Type B pancreatic cell (in vitro differentiated cells): ENCODE measurements at regions not wholly inside any gene's neighbourhood (a gene's known extent, or its start where the extent isn't known, plus 50 kb on each side); places are given as distances from the start of the nearest gene placed in this dataset.

Source experiments
- DNase-seq: peaks from one replicate; pipeline ENCODE4 v3.0.0; 2021; ENCODE audit warnings: mixed read lengths; ENCODE audit not compliant: unreplicated experiment; ENCODE audit errors: extremely low spot score
- H3K27ac Mint-ChIP-seq: 2 replicates; pipeline ENCODE4 v1.8.0; 2021; ENCODE audit warnings: mild to moderate bottlenecking, mixed read lengths
- H3K27me3 Mint-ChIP-seq: 2 replicates; pipeline ENCODE4 v1.8.0; 2021; ENCODE audit warnings: mixed read lengths
- H3K36me3 Mint-ChIP-seq: 2 replicates; pipeline ENCODE4 v1.8.0; 2021; ENCODE audit warnings: mixed read lengths
- H3K4me1 Mint-ChIP-seq: one replicate; pipeline ENCODE4 v1.8.0; 2021; ENCODE audit warnings: mixed read lengths; ENCODE audit not compliant: unreplicated experiment
- H3K4me3 Mint-ChIP-seq: 2 replicates; pipeline ENCODE4 v1.8.0; 2021; ENCODE audit warnings: mild to moderate bottlenecking, mixed read lengths
- H3K9me3 Mint-ChIP-seq: 2 replicates; pipeline ENCODE4 v1.8.0; 2021; ENCODE audit warnings: mixed read lengths
- CTCF ChIP-seq: fragments of 200-600 bp; sonication (generic); conservative IDR thresholded peaks from 2 replicates; pipeline ENCODE4 v1.5.0; 2021; ENCODE audit warnings: antibody characterized with exemption, mild to moderate bottlenecking

GRCh38 chr16:80208743-80209142 is 332.1 kb upstream of the DYNLRB2 start:
- H3K4me1 Mint-ChIP-seq = no peaks in the 10 kb centered on the region

GRCh38 chr16:80208015-80208414 is 332.8 kb upstream of the DYNLRB2 start:
- H3K4me1 Mint-ChIP-seq = no peaks in the 10 kb centered on the region
- DNase-seq = no peak
- no peaks in the 10 kb centered on the region for H3K27me3 Mint-ChIP-seq
- no peak overlapping the region for H3K4me3 Mint-ChIP-seq
- no peak for TF ChIP-seq CTCF
- no peak overlapping the region for H3K27ac Mint-ChIP-seq
- no peaks in the 10 kb centered on the region for H3K9me3 Mint-ChIP-seq
- no peaks in the 10 kb centered on the region for H3K36me3 Mint-ChIP-seq

More at GRCh38 chr16:80208743-80209142, 332.1 kb upstream of the DYNLRB2 start:
- no peak overlapping the region for H3K4me3 Mint-ChIP-seq
- DNase-seq = no peak
- H3K27ac Mint-ChIP-seq = no peak overlapping the region
- peaks cover 3% of the 10 kb centered on the region for H3K27me3 Mint-ChIP-seq
- TF ChIP-seq CTCF = no peak
- no peaks in the 10 kb centered on the region for H3K9me3 Mint-ChIP-seq
- no peaks in the 10 kb centered on the region for H3K36me3 Mint-ChIP-seq

GRCh38 chr16:80203821-80204220 is 337.0 kb upstream of the DYNLRB2 start:
- H3K4me3 Mint-ChIP-seq = no peak overlapping the region
- H3K27me3 Mint-ChIP-seq = no peaks in the 10 kb centered on the region
- no peak for TF ChIP-seq CTCF
- no peak overlapping the region for H3K27ac Mint-ChIP-seq
- H3K9me3 Mint-ChIP-seq = no peaks in the 10 kb centered on the region
- no peaks in the 10 kb centered on the region for H3K36me3 Mint-ChIP-seq
- no peaks in the 10 kb centered on the region for H3K4me1 Mint-ChIP-seq
- no peak for DNase-seq

- Mint-ChIP-seq H3K9me3 (no peaks in the 10 kb centered on the region), H3K36me3 (no peaks in the 10 kb centered on the region), H3K4me3 (no peak overlapping the region), H3K27me3 (no peaks in the 10 kb centered on the region), H3K27ac (no peak overlapping the region), H3K4me1 (peaks cover 4% of the 10 kb centered on the region)
- DNase-seq = no peak
- no peak for TF ChIP-seq CTCF
Measured at GRCh38 chr16:80202831-80203413, 337.9 kb upstream of the DYNLRB2 start.

- no peaks in the 10 kb centered on the region for H3K36me3 Mint-ChIP-seq
- H3K9me3 Mint-ChIP-seq = no peaks in the 10 kb centered on the region
- peaks cover 4% of the 10 kb centered on the region for H3K4me1 Mint-ChIP-seq
- no peaks in the 10 kb centered on the region for H3K27me3 Mint-ChIP-seq
- H3K27ac Mint-ChIP-seq = no peak overlapping the region
- H3K4me3 Mint-ChIP-seq = no peak overlapping the region
- DNase-seq = no peak
- TF ChIP-seq CTCF = no peak
Measured at GRCh38 chr16:80200079-80200478, 340.7 kb upstream of the DYNLRB2 start.

- DNase-seq = no peak
- Mint-ChIP-seq H3K4me1 (peaks cover 4% of the 10 kb centered on the region), H3K27ac (no peak overlapping the region), H3K9me3 (no peaks in the 10 kb centered on the region), H3K36me3 (no peaks in the 10 kb centered on the region), H3K4me3 (no peak overlapping the region), H3K27me3 (no peaks in the 10 kb centered on the region)
- TF ChIP-seq CTCF = no peak
Measured at GRCh38 chr16:80199614-80200013, 341.2 kb upstream of the DYNLRB2 start.
